Upper lobe of right lung (tissue), 1 donor: ENCODE measurements at regions not wholly inside any gene's neighbourhood (a gene's known extent, or its start where the extent isn't known, plus 50 kb on each side); places are given as distances from the start of the nearest gene placed in this dataset.
A peak's percentile ranks its signal among the peaks of the same experiment; 100 is the strongest.

Experiments
- ATAC-seq: fragments of 200-7000 bp; cut with Tn5 transposase; one replicate; pipeline ENCODE4 v1.9.1; 2020; ENCODE audit warnings: mild to moderate bottlenecking, moderate library complexity
- DNase-seq: peaks from one replicate; pipeline ENCODE4 v3.0.0-alpha.2; 2020
- H3K27ac ChIP-seq: fragments of 200-600 bp; one replicate; pipeline ENCODE4 v1.8.0; 2022
- H3K27me3 ChIP-seq: fragments of 200-600 bp; one replicate; pipeline ENCODE4 v1.8.0; 2022; ENCODE audit warnings: mild to moderate bottlenecking
- H3K36me3 ChIP-seq: fragments of 200-600 bp; one replicate; pipeline ENCODE4 v1.8.0; 2022
- H3K4me1 ChIP-seq: fragments of 200-600 bp; one replicate; pipeline ENCODE4 v1.8.0; 2022
- H3K4me3 ChIP-seq: fragments of 200-600 bp; one replicate; pipeline ENCODE4 v1.8.0; 2022; ENCODE audit warnings: mild to moderate bottlenecking
- H3K9me3 ChIP-seq: fragments of 200-600 bp; one replicate; pipeline ENCODE4 v1.8.0; 2022
- CTCF ChIP-seq: fragments of 200-600 bp; IDR thresholded peaks from one replicate; pipeline ENCODE4 v1.8.0; 2022; ENCODE audit warnings: antibody characterized with exemption
- intact Hi-C: fragments of 100-400 bp; cut with DNase I; formaldehyde crosslinking; loops from one replicate; pipeline ENCODE4 v1.11.0; 2022
- donor health status: DM: no; HTN: yes; CAD: no; lungs with severe emphysema.

DNA sequence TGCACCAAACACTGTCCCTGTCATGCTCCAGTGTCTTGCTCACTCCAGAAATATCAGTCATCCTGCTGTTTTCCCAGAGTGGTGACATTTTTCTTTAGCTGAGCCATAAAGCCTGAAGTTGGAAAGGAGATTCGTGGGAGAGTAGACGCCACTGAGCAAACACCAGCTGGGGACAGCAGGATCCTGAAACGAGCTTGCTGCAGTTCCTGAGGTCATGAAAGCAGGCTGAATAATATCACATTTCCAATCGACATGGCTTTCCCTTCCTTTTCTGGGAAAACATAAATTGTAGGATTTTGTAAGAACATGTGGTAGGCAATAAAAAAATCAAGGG, 276.4 kb downstream of the CDCA7 start:
- H3K36me3 ChIP-seq = no peaks in the 10 kb centered on the region
- intact Hi-C loops = no loop called here
- DNase-seq (no peak), ATAC-seq (peak; percentile 29)
- H3K4me1 ChIP-seq = no peaks in the 10 kb centered on the region
- H3K4me3 ChIP-seq = no peak overlapping the region
- H3K27me3 ChIP-seq = no peaks in the 10 kb centered on the region
- H3K27ac ChIP-seq = no peak overlapping the region
- no peaks in the 10 kb centered on the region for H3K9me3 ChIP-seq
- TF ChIP-seq CTCF = no peak

- no peaks in the 10 kb centered on the region for H3K4me1 ChIP-seq
- H3K27ac ChIP-seq = no peak overlapping the region
- H3K9me3 ChIP-seq = no peaks in the 10 kb centered on the region
- no peak overlapping the region for H3K4me3 ChIP-seq
- intact Hi-C loops = no loop called here
- no peaks in the 10 kb centered on the region for H3K36me3 ChIP-seq
- H3K27me3 ChIP-seq = no peaks in the 10 kb centered on the region
- DNase-seq = no peak
- TF ChIP-seq CTCF = no peak
- no peak for ATAC-seq
Measured at GRCh38 chr2:173644146-173644545, 289.5 kb downstream of the CDCA7 start.

DNA sequence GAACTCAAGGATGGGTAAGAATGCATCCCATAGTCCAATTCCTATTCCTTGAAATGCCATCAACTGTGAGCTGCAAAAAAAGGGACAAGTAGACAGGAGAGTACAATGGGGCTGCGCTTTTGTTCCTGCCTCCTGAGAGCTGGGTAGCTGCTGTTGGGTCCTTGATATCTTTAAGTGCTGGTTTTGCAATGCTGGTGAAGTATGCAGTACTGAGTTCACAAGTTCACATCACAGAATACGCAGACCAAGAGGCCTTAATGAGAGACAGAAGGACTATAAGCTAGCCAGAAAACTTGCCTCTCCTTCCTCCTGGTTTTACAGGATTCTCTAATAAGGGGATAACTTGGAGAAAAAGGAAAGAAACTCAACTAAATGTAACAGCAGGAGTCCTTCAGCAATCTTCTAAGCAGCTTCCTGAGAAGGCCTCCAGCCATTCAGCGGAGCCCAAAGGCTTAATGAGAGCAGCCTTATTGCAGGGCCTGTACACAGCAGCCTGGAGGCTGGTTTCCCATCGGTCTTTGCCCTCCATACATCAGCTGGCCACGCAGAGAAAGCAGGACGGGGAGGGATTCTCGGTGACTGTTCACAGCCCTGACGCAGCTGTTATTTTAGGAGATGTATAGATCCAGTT, 293.1 kb downstream of the CDCA7 start:
- Histone ChIP-seq H3K4me3 (no peak overlapping the region), H3K36me3 (no peaks in the 10 kb centered on the region), H3K27me3 (no peaks in the 10 kb centered on the region), H3K9me3 (no peaks in the 10 kb centered on the region), H3K27ac (no peak overlapping the region), H3K4me1 (no peaks in the 10 kb centered on the region)
- ATAC-seq (peak; percentile 93), DNase-seq (no peak)
- no peak for TF ChIP-seq CTCF
- intact Hi-C loops = no loop called here

GRCh38 chr2:173648816-173649215, 294.1 kb downstream of the CDCA7 start:
- Histone ChIP-seq H3K4me1 (no peaks in the 10 kb centered on the region), H3K4me3 (no peak overlapping the region), H3K9me3 (no peaks in the 10 kb centered on the region), H3K36me3 (no peaks in the 10 kb centered on the region), H3K27me3 (no peaks in the 10 kb centered on the region), H3K27ac (no peak overlapping the region)
- DNase-seq (no peak), ATAC-seq (no peak)
- TF ChIP-seq CTCF = no peak
- intact Hi-C loops = no loop called here

- Histone ChIP-seq H3K27ac (no peak overlapping the region), H3K4me3 (no peak overlapping the region), H3K4me1 (no peaks in the 10 kb centered on the region), H3K36me3 (no peaks in the 10 kb centered on the region), H3K27me3 (no peaks in the 10 kb centered on the region), H3K9me3 (no peaks in the 10 kb centered on the region)
- TF ChIP-seq CTCF = no peak
- ATAC-seq (no peak), DNase-seq (no peak)
- intact Hi-C loops = no loop called here
Measured at GRCh38 chr2:173649527-173650219, 295.0 kb downstream of the CDCA7 start.

DNA sequence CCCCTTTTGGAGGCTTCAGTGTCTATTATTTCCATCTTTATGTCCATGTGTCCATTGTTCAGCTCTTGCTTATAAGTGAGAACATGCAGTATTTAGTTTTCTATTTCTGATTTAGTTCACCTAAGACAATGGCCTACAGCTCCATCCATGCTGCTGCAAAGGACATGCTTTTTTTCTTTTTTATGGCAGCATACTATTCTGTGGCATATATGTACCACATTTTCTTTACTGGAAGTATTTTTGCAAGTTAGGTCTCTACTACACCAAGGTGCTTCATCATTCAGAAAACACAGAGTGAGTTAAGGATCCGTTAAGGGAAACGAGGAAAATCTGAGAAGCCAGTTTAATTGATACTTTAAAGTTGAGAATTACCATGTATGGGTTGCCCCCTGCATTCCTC, 297.2 kb downstream of the CDCA7 start:
- Histone ChIP-seq H3K4me3 (no peak overlapping the region), H3K36me3 (no peaks in the 10 kb centered on the region), H3K4me1 (no peaks in the 10 kb centered on the region), H3K27me3 (no peaks in the 10 kb centered on the region), H3K9me3 (no peaks in the 10 kb centered on the region), H3K27ac (no peak overlapping the region)
- ATAC-seq (no peak), DNase-seq (no peak)
- no peak for TF ChIP-seq CTCF
- intact Hi-C loops = no loop called here
